HFF-Myc (cell line): ENCODE measurements at regions not wholly inside any gene's neighbourhood (a gene's known extent, or its start where the extent isn't known, plus 50 kb on each side); places are given as distances from the start of the nearest gene placed in this dataset.

Experiments used
- DNase-seq: peaks from one replicate; pipeline ENCODE4 v3.0.0-alpha.2; 2011; ENCODE audit warnings: low read depth; ENCODE audit errors: extremely low read depth
- H3K4me3 ChIP-seq: replicated peaks from 2 replicates; pipeline ENCODE4 v1.5.1; 2011; ENCODE audit warnings: low read depth, mild to moderate bottlenecking, control low read depth, low read length
- CTCF ChIP-seq: IDR thresholded peaks from 2 replicates; pipeline ENCODE4 v1.5.1; 2012; ENCODE audit warnings: mild to moderate bottlenecking, low read depth, low read length, control low read depth; ENCODE audit errors: missing control alignments

GRCh38 chr12:88935856-88936255, 355.6 kb upstream of the KITLG start:
- no peak for TF ChIP-seq CTCF
- no peak for DNase-seq
- H3K4me3 ChIP-seq, result no peak overlapping the region

- no peak for TF ChIP-seq CTCF
- H3K4me3 ChIP-seq, result no peak overlapping the region
- no peak for DNase-seq
These were observed 354.0 kb upstream of the KITLG start for GRCh38 chr12:88934163-88934747.

GRCh38 chr12:88932457-88932856, 352.2 kb upstream of the KITLG start:
- DNase-seq, result no peak
- no peak for TF ChIP-seq CTCF

GRCh38 chr12:88931598-88931997, 351.3 kb upstream of the KITLG start:
- H3K4me3 ChIP-seq, result no peak overlapping the region
- no peak for DNase-seq
- no peak for TF ChIP-seq CTCF

More at GRCh38 chr12:88932457-88932856, 352.2 kb upstream of the KITLG start:
- H3K4me3 ChIP-seq, result no peak overlapping the region

- DNase-seq, result no peak
- TF ChIP-seq CTCF, result no peak
- H3K4me3 ChIP-seq, result no peak overlapping the region
These were observed 345.2 kb upstream of the KITLG start for GRCh38 chr12:88925454-88925853.

GRCh38 chr12:88924162-88924561, 343.9 kb upstream of the KITLG start:
- TF ChIP-seq CTCF, result no peak
- no peak for DNase-seq
- H3K4me3 ChIP-seq, result no peak overlapping the region

- TF ChIP-seq CTCF, result no peak
- DNase-seq, result no peak
- no peak overlapping the region for H3K4me3 ChIP-seq
These were observed 343.4 kb upstream of the KITLG start for GRCh38 chr12:88923631-88924030.
